ENCODE measurements at regions not wholly inside any gene's neighbourhood (a gene's known extent, or its start where the extent isn't known, plus 50 kb on each side); places are given as distances from the start of the nearest gene placed in this dataset.
"Not testable (repeated sequence)": the region's sequence is repeated elsewhere in the genome, so short reads cannot be mapped to it uniquely, and the experiment has no call there.

- TF ChIP-seq CTCF, POLR2AphosphoS5, POLR2A (IDR thresholded peaks at IDR 0.05): not testable (repeated sequence)
Measured at GRCh38 chr2:190760353-190761150, 111.7 kb downstream of the NAB1 start.

Measured in suprapubic skin (tissue), 4 donors.